PC-3 (cell line): ENCODE measurements at regions not wholly inside any gene's neighbourhood (a gene's known extent, or its start where the extent isn't known, plus 50 kb on each side); places are given as distances from the start of the nearest gene placed in this dataset.

Source experiments
- ATAC-seq: fragments of 200-7000 bp; cut with Tn5 transposase; 2 replicates; pipeline ENCODE4 v1.9.1; 2020; ENCODE audit warnings: mild to moderate bottlenecking, moderate library complexity
- BruUV-seq: library from RNA; stranded (reverse); fragments of 400-500 nt; replicated peaks from 2 replicates; lab custom pipeline; 2021; lab: Mats Ljungman, UMichigan
- CTCF ChIA-PET: fragments of 300-600 bp; sonication (Branson Sonifier 250); formaldehyde crosslinking; loops from one replicate; lab custom pipeline; 2022; ENCODE audit warnings: antibody characterized with exemption; lab: Charles Lee
- POLR2A ChIA-PET: fragments of 300-600 bp; sonication (Branson Sonifier 250); formaldehyde crosslinking; loops from one replicate; lab custom pipeline; 2022; ENCODE audit warnings: antibody characterized with exemption; ENCODE audit not compliant: unreplicated experiment; lab: Charles Lee
- DNase-seq: peaks from one replicate; pipeline ENCODE4 v3.0.0-alpha.2; 2015
- H2AFZ ChIP-seq: fragments of 300-600 bp; sonication (generic); 2 replicates; pipeline ENCODE4 v1.6.0; 2016; ENCODE audit warnings: antibody characterized with exemption, low read length
- H3F3A ChIP-seq: fragments of 300-600 bp; sonication (generic); one replicate; pipeline ENCODE4 v1.6.0; 2017; ENCODE audit warnings: antibody characterized with exemption, low read length, control low read depth, mild to moderate bottlenecking; ENCODE audit not compliant: unreplicated experiment
- H3K27ac ChIP-seq: fragments of 300-600 bp; sonication (generic); 2 replicates; pipeline ENCODE4 v1.5.1; 2016; ENCODE audit warnings: mild to moderate bottlenecking, low read length
- H3K27me3 ChIP-seq: fragments of 300-600 bp; sonication (generic); 2 replicates; pipeline ENCODE4 v1.6.1; 2016; ENCODE audit warnings: low read length, mixed read lengths
- H3K36me3 ChIP-seq: fragments of 300-600 bp; sonication (generic); 2 replicates; pipeline ENCODE4 v1.6.1; 2016; ENCODE audit warnings: low read depth, mixed run types, low read length, mixed read lengths
- H3K4me1 ChIP-seq: fragments of 300-600 bp; sonication (generic); 2 replicates; pipeline ENCODE4 v1.5.1; 2016; ENCODE audit warnings: low read length; ENCODE audit not compliant: insufficient read depth
- H3K4me2 ChIP-seq: fragments of 300-600 bp; sonication (generic); 2 replicates; pipeline ENCODE4 v1.6.0; 2016; ENCODE audit warnings: low read length
- H3K4me3 ChIP-seq: fragments of 300-600 bp; sonication (generic); 2 replicates; pipeline ENCODE4 v1.5.1; 2016; ENCODE audit warnings: mild to moderate bottlenecking, low read length, mixed read lengths
- H3K79me2 ChIP-seq: fragments of 300-600 bp; sonication (generic); 2 replicates; pipeline ENCODE4 v1.6.1; 2017; ENCODE audit warnings: low read length, mixed read lengths
- H3K9ac ChIP-seq: fragments of 300-600 bp; sonication (generic); 2 replicates; pipeline ENCODE4 v1.6.0; 2016; ENCODE audit warnings: mild to moderate bottlenecking, low read length
- H3K9me2 ChIP-seq: fragments of 300-600 bp; sonication (generic); replicated peaks from 2 replicates; pipeline ENCODE4 v1.6.1; 2016; ENCODE audit warnings: mixed run types, low read length, mixed read lengths
- H3K9me3 ChIP-seq: fragments of 300-600 bp; sonication (generic); 2 replicates; pipeline ENCODE4 v1.6.1; 2016; ENCODE audit warnings: low read length, mixed read lengths
- H4K20me1 ChIP-seq: fragments of 300-600 bp; sonication (generic); 2 replicates; pipeline ENCODE4 v1.6.1; 2016; ENCODE audit warnings: low read length, mixed read lengths
- EZH2 ChIP-seq: fragments of 300-600 bp; sonication (generic); IDR thresholded peaks from one replicate; pipeline ENCODE4 v1.6.1; 2017; ENCODE audit warnings: antibody characterized with exemption, mild to moderate bottlenecking, low read length; ENCODE audit not compliant: unreplicated experiment
- EZH2phosphoT487 ChIP-seq: fragments of 300-600 bp; sonication (generic); IDR thresholded peaks from 2 replicates; pipeline ENCODE4 v1.6.1; 2018; ENCODE audit warnings: mild to moderate bottlenecking, antibody characterized with exemption, low read length, borderline replicate concordance
- intact Hi-C: fragments of 100-400 bp; cut with micrococcal nuclease; formaldehyde crosslinking; loops from 2 replicates; pipeline ENCODE4 v1.9.0; 2023
- TF ChIP-seq, protein P1 (sequence below): fragments of 300-600 bp; sonication (generic); conservative IDR thresholded peaks from 2 replicates; pipeline ENCODE4 v1.5.1; 2017; ENCODE audit warnings: antibody characterized with exemption, low read depth, mild to moderate bottlenecking, low read length

DNA sequence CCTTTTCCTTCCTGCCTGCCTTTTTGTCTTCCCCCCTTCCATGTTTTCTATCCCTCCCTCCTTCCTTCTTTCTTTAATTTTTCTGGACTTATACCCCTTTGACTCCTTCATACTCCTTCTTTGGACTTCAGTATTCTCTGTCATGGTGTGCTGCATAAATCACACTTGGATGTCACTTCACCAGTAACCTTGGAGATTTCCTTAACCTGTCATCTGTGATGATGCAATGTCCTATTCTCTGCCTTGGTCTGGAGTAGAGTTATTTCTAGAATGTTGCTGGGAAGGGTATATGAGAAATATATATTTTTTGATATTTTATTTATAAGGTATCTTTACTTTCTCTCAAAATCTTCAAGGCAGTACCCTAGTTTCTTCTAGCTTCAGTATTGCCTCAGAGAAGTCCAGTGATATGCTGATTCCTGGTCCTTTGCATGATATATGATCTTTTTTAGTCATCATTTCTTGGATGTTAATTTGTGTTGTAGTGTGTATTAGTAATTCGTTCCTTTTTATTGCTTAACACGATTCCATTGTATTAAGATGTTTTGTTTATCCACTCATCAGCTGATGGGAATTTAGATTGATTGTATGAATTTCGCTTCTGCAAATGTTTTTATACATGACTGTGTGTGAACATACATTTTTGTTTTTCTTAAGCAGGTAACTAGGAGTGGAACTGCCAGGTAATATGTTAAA, 206.9 kb upstream of the MBL2 start:
- ChIA-PET POLR2A (interaction anchor here (0.5 kb wide), 1 partner anchor 837 kb away, joined by 4 read pairs; no protein-coding TSS in a partner anchor), CTCF (no interaction called here)
- Histone ChIP-seq H3K4me2 (no peak overlapping the region), H3K27ac (no peak overlapping the region), H3K9me2 (no peaks in the 10 kb centered on the region), H4K20me1 (no peaks in the 10 kb centered on the region), H3K36me3 (no peaks in the 10 kb centered on the region), H3K9me3 (no peaks in the 10 kb centered on the region), H3F3A (no peaks in the 10 kb centered on the region), H3K27me3 (no peaks in the 10 kb centered on the region), H3K79me2 (no peaks in the 10 kb centered on the region), H3K4me3 (no peak overlapping the region), H3K4me1 (no peaks in the 10 kb centered on the region), H3K9ac (no peak overlapping the region), H2AFZ (no peak overlapping the region)
- BruUV-seq, result no TSS peak
- TF ChIP-seq EZH2phosphoT487, result no peak
- TF ChIP-seq EZH2, result no peak
- TF ChIP-seq, protein P1, sequence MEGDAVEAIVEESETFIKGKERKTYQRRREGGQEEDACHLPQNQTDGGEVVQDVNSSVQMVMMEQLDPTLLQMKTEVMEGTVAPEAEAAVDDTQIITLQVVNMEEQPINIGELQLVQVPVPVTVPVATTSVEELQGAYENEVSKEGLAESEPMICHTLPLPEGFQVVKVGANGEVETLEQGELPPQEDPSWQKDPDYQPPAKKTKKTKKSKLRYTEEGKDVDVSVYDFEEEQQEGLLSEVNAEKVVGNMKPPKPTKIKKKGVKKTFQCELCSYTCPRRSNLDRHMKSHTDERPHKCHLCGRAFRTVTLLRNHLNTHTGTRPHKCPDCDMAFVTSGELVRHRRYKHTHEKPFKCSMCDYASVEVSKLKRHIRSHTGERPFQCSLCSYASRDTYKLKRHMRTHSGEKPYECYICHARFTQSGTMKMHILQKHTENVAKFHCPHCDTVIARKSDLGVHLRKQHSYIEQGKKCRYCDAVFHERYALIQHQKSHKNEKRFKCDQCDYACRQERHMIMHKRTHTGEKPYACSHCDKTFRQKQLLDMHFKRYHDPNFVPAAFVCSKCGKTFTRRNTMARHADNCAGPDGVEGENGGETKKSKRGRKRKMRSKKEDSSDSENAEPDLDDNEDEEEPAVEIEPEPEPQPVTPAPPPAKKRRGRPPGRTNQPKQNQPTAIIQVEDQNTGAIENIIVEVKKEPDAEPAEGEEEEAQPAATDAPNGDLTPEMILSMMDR, result no peak
- DNase-seq, result no peak
- no peak; the same call in 1 of the 2 replicates for ATAC-seq
- intact Hi-C loops, result no loop called here

DNA sequence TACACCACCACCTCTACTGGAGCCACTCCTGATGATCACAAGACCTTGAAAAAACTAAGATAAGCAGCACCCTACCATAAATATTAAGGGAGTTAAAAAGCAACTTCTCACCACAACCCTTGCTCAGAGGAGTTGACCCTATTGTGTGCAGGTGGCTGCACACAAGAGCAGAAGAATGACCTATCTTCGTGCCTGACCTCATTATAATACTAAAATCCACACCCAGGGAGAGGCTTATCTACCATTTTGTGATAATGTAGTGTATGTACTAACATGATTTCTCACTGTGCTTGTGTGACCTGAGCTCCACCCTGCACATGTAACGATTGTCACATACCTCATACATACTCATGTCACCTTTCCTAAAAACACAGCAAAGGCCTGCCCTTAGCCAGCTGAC, 205.0 kb upstream of the MBL2 start:
- BruUV-seq, result no TSS peak

More for the DNA sequence above, 205.0 kb upstream of the MBL2 start:
- Histone ChIP-seq H3K9ac (no peak overlapping the region), H3K9me2 (no peaks in the 10 kb centered on the region), H3K4me1 (no peaks in the 10 kb centered on the region), H4K20me1 (no peaks in the 10 kb centered on the region), H3K27ac (no peak overlapping the region), H3K4me2 (no peak overlapping the region), H3K4me3 (no peak overlapping the region), H3K9me3 (no peaks in the 10 kb centered on the region), H3K79me2 (no peaks in the 10 kb centered on the region), H3K36me3 (no peaks in the 10 kb centered on the region), H2AFZ (no peak overlapping the region), H3K27me3 (no peaks in the 10 kb centered on the region), H3F3A (no peaks in the 10 kb centered on the region)
- ChIA-PET CTCF (no interaction called here), POLR2A (no interaction called here)
- no peak for DNase-seq
- TF ChIP-seq EZH2phosphoT487 (no peak), EZH2 (no peak)
- TF ChIP-seq, protein P1, result no peak
- intact Hi-C loops, result no loop called here
- no peak for ATAC-seq
